ENCODE measurements at regions not wholly inside any gene's neighbourhood (a gene's known extent, or its start where the extent isn't known, plus 50 kb on each side); places are given as distances from the start of the nearest gene placed in this dataset.

GRCh38 chr2:129711816-129712675, 267.4 kb upstream of the RAB6C start:
- H3K27ac ChIP-seq = no peak overlapping the region
- no peaks in the 10 kb centered on the region for H3K9me3 ChIP-seq (replicated peaks in 1 of 11)
- H3K9ac ChIP-seq = no peak overlapping the region
- no peak for TF ChIP-seq Cebpa-rat (IDR thresholded peaks at IDR 0.05)
- H3K36me3 ChIP-seq = no peaks in the 10 kb centered on the region
- no peaks in the 10 kb centered on the region for H4K20me1 ChIP-seq
- H3K27me3 ChIP-seq = no peaks in the 10 kb centered on the region
- peaks cover 0 to 56% (median 46%) of the 10 kb centered on the region in 10 experiments; a peak in 18 of 20 replicates for H3K4me1 ChIP-seq
- H3K4me2 ChIP-seq = peak overlapping the region; percentile 8 to 82 (median 50); a peak in 18 of 22 replicates
- H3K4me3 ChIP-seq = no peak overlapping the region

GRCh38 chr2:129712676-129712985, 266.8 kb upstream of the RAB6C start:
- Histone ChIP-seq H3K27ac (no peak overlapping the region), H3K4me1 (peaks cover 0 to 62% (median 52%) of the 10 kb centered on the region in 10 experiments; a peak in 18 of 20 replicates), H3K4me3 (no peak overlapping the region), H3K36me3 (no peaks in the 10 kb centered on the region), H3K4me2 (peak overlapping the region in 7 of 11 experiments; percentile 45 to 82 (median 58); a peak in 9 of 22 replicates), H3K9me3 (replicated peaks in 1 of 11) (no peaks in the 10 kb centered on the region), H4K20me1 (no peaks in the 10 kb centered on the region), H3K27me3 (no peaks in the 10 kb centered on the region), H3K9ac (no peak overlapping the region)
- TF ChIP-seq Cebpa-rat (IDR thresholded peaks at IDR 0.05) = no peak

GRCh38 chr2:129713337-129713736, 266.1 kb upstream of the RAB6C start:
- no peaks in the 10 kb centered on the region for H3K36me3 ChIP-seq
- no peak overlapping the region for H3K9ac ChIP-seq
- no peaks in the 10 kb centered on the region for H4K20me1 ChIP-seq
- H3K27ac ChIP-seq = no peak overlapping the region
- no peak for TF ChIP-seq Cebpa-rat (IDR thresholded peaks at IDR 0.05)
- no peaks in the 10 kb centered on the region for H3K9me3 ChIP-seq (replicated peaks in 1 of 11)
- H3K4me2 ChIP-seq = no peak overlapping the region
- H3K27me3 ChIP-seq = no peaks in the 10 kb centered on the region
- peaks cover 0 to 64% (median 58%) of the 10 kb centered on the region in 10 experiments; a peak in 18 of 20 replicates for H3K4me1 ChIP-seq
- H3K4me3 ChIP-seq = no peak overlapping the region

GRCh38 chr2:129716781-129717559, 262.5 kb upstream of the RAB6C start:
- no peak overlapping the region for H3K9ac ChIP-seq
- no peak for TF ChIP-seq Cebpa-rat (IDR thresholded peaks at IDR 0.05)
- H4K20me1 ChIP-seq = no peaks in the 10 kb centered on the region
- H3K27ac ChIP-seq = no peak overlapping the region
- H3K27me3 ChIP-seq = no peaks in the 10 kb centered on the region
- H3K9me3 ChIP-seq (replicated peaks in 1 of 11) = no peaks in the 10 kb centered on the region
- peaks cover 0 to 31% (median 24%) of the 10 kb centered on the region in 10 experiments; a peak in 17 of 20 replicates for H3K4me1 ChIP-seq
- H3K4me2 ChIP-seq = peak overlapping the region in 10 of 11 experiments; percentile 4 to 86 (median 64); a peak in 16 of 22 replicates
- no peak overlapping the region for H3K4me3 ChIP-seq
- H3K36me3 ChIP-seq = no peaks in the 10 kb centered on the region

GRCh38 chr2:129717560-129718130, 261.8 kb upstream of the RAB6C start:
- H3K36me3 ChIP-seq = no peaks in the 10 kb centered on the region
- no peak overlapping the region for H3K4me3 ChIP-seq
- no peak for TF ChIP-seq Cebpa-rat (IDR thresholded peaks at IDR 0.05)
- H3K27ac ChIP-seq = no peak overlapping the region
- peak overlapping the region in 10 of 11 experiments; percentile 4 to 86 (median 64); a peak in 16 of 22 replicates for H3K4me2 ChIP-seq
- H3K9me3 ChIP-seq (replicated peaks in 1 of 11) = no peaks in the 10 kb centered on the region
- H3K9ac ChIP-seq = no peak overlapping the region
- H4K20me1 ChIP-seq = no peaks in the 10 kb centered on the region
- H3K4me1 ChIP-seq = peaks cover 0 to 27% (median 18%) of the 10 kb centered on the region in 10 experiments; a peak in 16 of 20 replicates
- no peaks in the 10 kb centered on the region; a peak in 1 of 22 replicates for H3K27me3 ChIP-seq

GRCh38 chr2:129719335-129719734, 260.1 kb upstream of the RAB6C start:
- no peak overlapping the region for H3K4me2 ChIP-seq
- H3K27me3 ChIP-seq = no peaks in the 10 kb centered on the region; a peak in 1 of 22 replicates
- no peak overlapping the region for H3K9ac ChIP-seq
- no peak for TF ChIP-seq Cebpa-rat (IDR thresholded peaks at IDR 0.05)
- no peaks in the 10 kb centered on the region for H3K9me3 ChIP-seq (replicated peaks in 1 of 11)
- H3K27ac ChIP-seq = no peak overlapping the region
- no peaks in the 10 kb centered on the region for H4K20me1 ChIP-seq
- no peaks in the 10 kb centered on the region for H3K36me3 ChIP-seq
- no peak overlapping the region for H3K4me3 ChIP-seq
- peaks cover 0 to 28% (median 18%) of the 10 kb centered on the region in 10 experiments; a peak in 16 of 20 replicates for H3K4me1 ChIP-seq

- Histone ChIP-seq H3K27ac (no peak overlapping the region), H3K9me3 (replicated peaks in 1 of 11) (no peaks in the 10 kb centered on the region), H3K36me3 (no peaks in the 10 kb centered on the region), H3K4me1 (peaks cover 0 to 28% (median 18%) of the 10 kb centered on the region in 10 experiments; a peak in 16 of 20 replicates), H4K20me1 (no peaks in the 10 kb centered on the region), H3K27me3 (no peaks in the 10 kb centered on the region; a peak in 1 of 22 replicates), H3K4me3 (no peak overlapping the region), H3K4me2 (no peak overlapping the region), H3K9ac (no peak overlapping the region)
- no peak for TF ChIP-seq Cebpa-rat (IDR thresholded peaks at IDR 0.05)
Observed at GRCh38 chr2:129720360-129720759, 259.1 kb upstream of the RAB6C start.

- H3K27me3 ChIP-seq = no peaks in the 10 kb centered on the region; a peak in 1 of 22 replicates
- no peaks in the 10 kb centered on the region for H3K9me3 ChIP-seq (replicated peaks in 1 of 11)
- H3K4me3 ChIP-seq = no peak overlapping the region
- peaks cover 0 to 28% (median 18%) of the 10 kb centered on the region in 10 experiments; a peak in 16 of 20 replicates for H3K4me1 ChIP-seq
- no peaks in the 10 kb centered on the region for H3K36me3 ChIP-seq
- no peaks in the 10 kb centered on the region for H4K20me1 ChIP-seq
- no peak overlapping the region for H3K27ac ChIP-seq
- TF ChIP-seq Cebpa-rat (IDR thresholded peaks at IDR 0.05) = no peak
- H3K4me2 ChIP-seq = no peak overlapping the region
- no peak overlapping the region for H3K9ac ChIP-seq
Observed at GRCh38 chr2:129720761-129721160, 258.7 kb upstream of the RAB6C start.

- Histone ChIP-seq H3K27me3 (no peaks in the 10 kb centered on the region; a peak in 1 of 22 replicates), H4K20me1 (no peaks in the 10 kb centered on the region), H3K4me2 (no peak overlapping the region), H3K27ac (no peak overlapping the region), H3K4me3 (no peak overlapping the region), H3K4me1 (peaks cover 0 to 28% (median 18%) of the 10 kb centered on the region in 10 experiments; a peak in 16 of 20 replicates), H3K36me3 (no peaks in the 10 kb centered on the region), H3K9ac (no peak overlapping the region), H3K9me3 (replicated peaks in 1 of 11) (no peaks in the 10 kb centered on the region)
- TF ChIP-seq Cebpa-rat (IDR thresholded peaks at IDR 0.05) = no peak
Observed at GRCh38 chr2:129721236-129721635, 258.2 kb upstream of the RAB6C start.

Measured in BLaER1 treated with 17β-estradiol and CSF1 and Interleukin-3, amounts not matched to agents 10 nM and 100 nM (cell line).